Right lobe of liver (tissue), 6 donors: ENCODE measurements at regions not wholly inside any gene's neighbourhood (a gene's known extent, or its start where the extent isn't known, plus 50 kb on each side); places are given as distances from the start of the nearest gene placed in this dataset.

ENCODE experiments used
- ATAC-seq, 4 donors: fragments of 200-7000 bp; cut with Tn5 transposase; one replicate each; pipeline ENCODE4 v1.9.1; 2020; ENCODE audit warnings: mild to moderate bottlenecking in 4 of 4, moderate library complexity in 4 of 4
- DNase-seq, 3 donors: peaks; one replicate each; pipeline ENCODE4 v3.0.0-alpha.2; 2020
- H3K27ac ChIP-seq, 3 donors: fragments of 200-600 bp; one replicate each; pipeline ENCODE4 v1.8.0; 2022
- H3K27me3 ChIP-seq, 2 donors: fragments of 200-600 bp; one replicate each; pipeline ENCODE4 v1.8.0; 2022
- H3K36me3 ChIP-seq, 4 donors: fragments of 200-600 bp; sonication (generic) in 1 of 4; one replicate each; pipeline versions ENCODE4 v1.5.1 to v1.8.0; 2017 to 2022; ENCODE audit warnings: control low read depth in 1 of 4
- H3K4me1 ChIP-seq, 4 donors: fragments of 200-600 bp; sonication (generic) in 1 of 4; one replicate each; pipeline versions ENCODE4 v1.5.1 to v1.8.0; 2017 to 2022; ENCODE audit warnings: control low read depth in 1 of 4
- H3K4me3 ChIP-seq, 3 donors: fragments of 200-600 bp; one replicate each; pipeline ENCODE4 v1.8.0; 2022
- H3K9me3 ChIP-seq, 4 donors: fragments of 200-600 bp; sonication (generic) in 1 of 4; one replicate each; pipeline versions ENCODE4 v1.5.1 to v1.8.0; 2017 to 2022; ENCODE audit warnings: control low read depth in 1 of 4
- CTCF ChIP-seq, 4 donors: fragments of 200-600 bp in 3 of 4; fragments of 450-650 bp in 1 of 4; IDR thresholded peaks; one replicate each; pipeline versions ENCODE4 v1.5.1 to v1.8.0; 2016 to 2022; ENCODE audit warnings: antibody characterized with exemption in 4 of 4, mild to moderate bottlenecking in 2 of 4
- POLR2A ChIP-seq: fragments of 450-650 bp; IDR thresholded peaks from one replicate; pipeline ENCODE4 v1.6.1; 2017; ENCODE audit warnings: antibody characterized with exemption, mild to moderate bottlenecking
- WGBS: methylation state at CpG from one replicate; pipeline ENCODE4 v1.1.6; 2018; ENCODE audit warnings: low coverage, low lambda C conversion rate; ENCODE audit not compliant: insufficient coverage; ENCODE audit errors: missing lambda C conversion rate; 5-methylcytosine and 5-hydroxymethylcytosine counted together
- intact Hi-C, 2 donors: fragments of 100-400 bp; cut with DNase I; formaldehyde crosslinking; loops; one replicate each; pipeline versions ENCODE4 v1.11.2 to v1.14.1; 2022
- donor health status: DM: no; HTN: yes; CAD: no.
- donor health status: DM: no; HTN: no; CAD: no.
- donor health status: DM: no; HTN: no; CAD: no.
- donor health status: DM: no; HTN: yes; CAD: no.
- donor health status: DM: no; HTN: yes; CAD: no.

GRCh38 chr11:29027436-29027835, 919.2 kb downstream of the METTL15 start:
- Histone ChIP-seq H3K27me3 (no peaks in the 10 kb centered on the region), H3K4me1 (no peaks in the 10 kb centered on the region), H3K9me3 (peaks cover 0 to 6% (median 0%) of the 10 kb centered on the region in 4 donors), H3K36me3 (no peaks in the 10 kb centered on the region), H3K27ac (no peak overlapping the region), H3K4me3 (no peak overlapping the region)
- no peak for DNase-seq
- WGBS = 100% methylated on average over 1 of the region's 1 CpG
- no peak for ATAC-seq
- intact Hi-C loops = no loop called here
- no peak for TF ChIP-seq CTCF (IDR thresholded peaks at IDR 0.05)
- no peak for TF ChIP-seq POLR2A

GRCh38 chr11:29026286-29026685, 918.1 kb downstream of the METTL15 start:
- H3K36me3 ChIP-seq = no peaks in the 10 kb centered on the region
- 36% methylated on average over 2 of the region's 2 CpGs for WGBS
- intact Hi-C loops = no loop called here
- no peaks in the 10 kb centered on the region for H3K4me1 ChIP-seq
- DNase-seq = no peak
- ATAC-seq = no peak
- H3K4me3 ChIP-seq = no peak overlapping the region
- H3K27ac ChIP-seq = no peak overlapping the region
- TF ChIP-seq CTCF (IDR thresholded peaks at IDR 0.05) = no peak
- H3K27me3 ChIP-seq = no peaks in the 10 kb centered on the region
- peaks cover 0 to 6% (median 0%) of the 10 kb centered on the region in 4 donors for H3K9me3 ChIP-seq

GRCh38 chr11:29025001-29025400, 916.8 kb downstream of the METTL15 start:
- no peak for DNase-seq
- intact Hi-C loops = no loop called here
- Histone ChIP-seq H3K27ac (no peak overlapping the region), H3K9me3 (peaks cover 0 to 6% (median 0%) of the 10 kb centered on the region in 4 donors), H3K4me3 (no peak overlapping the region), H3K4me1 (no peaks in the 10 kb centered on the region), H3K27me3 (no peaks in the 10 kb centered on the region), H3K36me3 (no peaks in the 10 kb centered on the region)
- 52% methylated on average over 3 of the region's 3 CpGs for WGBS
- TF ChIP-seq CTCF (IDR thresholded peaks at IDR 0.05) = no peak
- TF ChIP-seq POLR2A = no peak
- no peak for ATAC-seq

- H3K36me3 ChIP-seq = no peaks in the 10 kb centered on the region
- H3K27ac ChIP-seq = no peak overlapping the region
- H3K9me3 ChIP-seq = peaks cover 0 to under 1% (median 0%) of the 10 kb centered on the region in 4 donors
- DNase-seq (no peak), ATAC-seq (no peak)
- H3K27me3 ChIP-seq = no peaks in the 10 kb centered on the region
- 65% methylated on average over 4 of the region's 4 CpGs for WGBS
- intact Hi-C loops = no loop called here
- H3K4me3 ChIP-seq = no peak overlapping the region
- no peaks in the 10 kb centered on the region for H3K4me1 ChIP-seq
- no peak for TF ChIP-seq CTCF (IDR thresholded peaks at IDR 0.05)
- no peak for TF ChIP-seq POLR2A
Measured at GRCh38 chr11:29024386-29024785, 916.2 kb downstream of the METTL15 start.

GRCh38 chr11:29023761-29024160, 915.6 kb downstream of the METTL15 start:
- WGBS = 43% methylated on average over 1 of the region's 1 CpG
- no peaks in the 10 kb centered on the region for H3K27me3 ChIP-seq

More at GRCh38 chr11:29023761-29024160, 915.6 kb downstream of the METTL15 start:
- Histone ChIP-seq H3K9me3 (no peaks in the 10 kb centered on the region), H3K36me3 (no peaks in the 10 kb centered on the region), H3K27ac (no peak overlapping the region), H3K4me1 (no peaks in the 10 kb centered on the region), H3K4me3 (no peak overlapping the region)
- intact Hi-C loops = no loop called here
- ATAC-seq = no peak
- DNase-seq = no peak
- no peak for TF ChIP-seq CTCF (IDR thresholded peaks at IDR 0.05)
- TF ChIP-seq POLR2A = no peak
